K562 (cell line): ENCODE measurements at regions not wholly inside any gene's neighbourhood (a gene's known extent, or its start where the extent isn't known, plus 50 kb on each side); places are given as distances from the start of the nearest gene placed in this dataset.

Source experiments
- ATAC-seq: fragments of 200-7000 bp; cut with Tn5 transposase; 3 replicates; pipeline ENCODE4 v1.9.1; 2020; ENCODE audit warnings: moderate library complexity
- BruUV-seq: library from RNA; stranded (reverse); fragments of 400-500 nt; replicated peaks from 2 replicates; lab custom pipeline; 2021; lab: Mats Ljungman, UMichigan
- CTCF ChIA-PET: fragments of 300-600 bp; formaldehyde crosslinking; extraction: SDS; loops from one replicate; lab custom pipeline; 2021; ENCODE audit warnings: low intra/inter-chr PET ratio; lab: Yijun Ruan, JAX
- POLR2A ChIA-PET: fragments of 300-600, 350-650 bp; sonication (Branson Sonifier 250); formaldehyde crosslinking; extraction: SDS; loops from one replicate; lab custom pipeline; 2021; ENCODE audit warnings: antibody characterized with exemption, inconsistent platforms; lab: Yijun Ruan, JAX
- DNase-seq, 4 experiments: peaks; one replicate each; pipeline versions ENCODE4 v3.0.0 to v3.0.0-alpha.2; 2011 to 2018; ENCODE audit warnings: low spot score in 3 of 4, mixed read lengths in 3 of 4; ENCODE audit errors: extremely low read depth in 1 of 4
- FAIRE-seq: peaks from 2 replicates; lab custom pipeline; 2011; peaks lifted over from hg19 to GRCh38; lab: Jason Lieb, UNC
- H2AFZ ChIP-seq: 2 replicates; pipeline ENCODE4 v1.6.0; 2011; ENCODE audit warnings: low read depth, low read length, control low read depth, inconsistent platforms
- H3K27ac ChIP-seq: fragments of 200-600 bp; 3 replicates; pipeline ENCODE4 v1.8.0; 2011; ENCODE audit warnings: low read depth, mild to moderate bottlenecking, control low read depth, inconsistent platforms, low read length, moderate library complexity, mixed read lengths; ENCODE audit errors: extremely low read depth
- H3K27me3 ChIP-seq, 2 experiments: fragments of 300-600 bp in 1 of 2; 2 replicates in 1 of 2; 3 replicates in 1 of 2; pipeline versions ENCODE4 v1.6.0 to v1.8.0; 2011; ENCODE audit warnings: inconsistent platforms in 2 of 2, low read length in 2 of 2, mild to moderate bottlenecking in 1 of 2, mixed read lengths in 1 of 2, moderate library complexity in 1 of 2; ENCODE audit not compliant: control insufficient read depth in 2 of 2, insufficient read depth in 2 of 2
- H3K36me3 ChIP-seq: fragments of 300-600 bp; 3 replicates; pipeline ENCODE4 v1.8.0; 2011; ENCODE audit warnings: mild to moderate bottlenecking, low read length, inconsistent platforms; ENCODE audit not compliant: control insufficient read depth, insufficient read depth
- H3K4me1 ChIP-seq, 2 experiments: fragments of 200-600 bp in 1 of 2; replicated peaks in 1 of 2; 2 replicates in 1 of 2; 3 replicates in 1 of 2; pipeline versions ENCODE4 v1.5.1 to v1.8.0; 2011; ENCODE audit warnings: inconsistent platforms in 2 of 2, low read length in 2 of 2, mild to moderate bottlenecking in 1 of 2, mixed read lengths in 1 of 2, moderate library complexity in 1 of 2; ENCODE audit not compliant: control insufficient read depth in 2 of 2, insufficient read depth in 2 of 2
- H3K4me2 ChIP-seq: 2 replicates; pipeline ENCODE4 v1.6.1; 2011; ENCODE audit warnings: low read length, control low read depth, inconsistent platforms, mixed read lengths; ENCODE audit not compliant: insufficient read depth
- H3K4me3 ChIP-seq: fragments of 200-600 bp; sonication (generic), shearing (Covaris generic); 2 replicates; pipeline ENCODE4 v1.5.1; 2016; ENCODE audit warnings: control low read depth, inconsistent platforms
- H3K79me2 ChIP-seq: fragments of 200-600 bp; 3 replicates; pipeline ENCODE4 v1.8.0; 2011; ENCODE audit warnings: low read length, inconsistent platforms; ENCODE audit not compliant: control insufficient read depth, insufficient read depth
- H3K9ac ChIP-seq, 2 experiments: 2 replicates each; pipeline versions ENCODE4 v1.6.0 to v1.6.1; 2011; ENCODE audit warnings: low read depth in 2 of 2, low read length in 2 of 2, control low read depth in 1 of 2, inconsistent platforms in 1 of 2, mild to moderate bottlenecking in 1 of 2, mixed read lengths in 1 of 2; ENCODE audit not compliant: insufficient read depth in 1 of 2
- H3K9me1 ChIP-seq: one replicate; pipeline ENCODE4 v1.6.0; 2011; ENCODE audit warnings: inconsistent platforms, mild to moderate bottlenecking, low read length, moderate library complexity; ENCODE audit not compliant: control insufficient read depth, insufficient read depth
- H3K9me3 ChIP-seq: replicated peaks from 2 replicates; pipeline ENCODE4 v1.5.1; 2011; ENCODE audit warnings: low read depth, low read length, inconsistent platforms; ENCODE audit not compliant: control insufficient read depth, insufficient read depth
- H4K20me1 ChIP-seq: replicated peaks from 2 replicates; pipeline ENCODE4 v1.6.1; 2011; ENCODE audit warnings: low read length, inconsistent platforms, mixed read lengths; ENCODE audit not compliant: control insufficient read depth, insufficient read depth
- CSDE1 ChIP-seq, 2 experiments: fragments of 450-650 bp; IDR thresholded peaks; 2 replicates each; pipeline ENCODE4 v1.6.1; 2016; ENCODE audit warnings: mild to moderate bottlenecking in 1 of 2
- KDM5B ChIP-seq: fragments of 200-600 bp; sonication (generic); IDR thresholded peaks from 2 replicates; pipeline ENCODE4 v1.6.1; 2012; ENCODE audit warnings: low read depth, mild to moderate bottlenecking, moderate library complexity, low read length, control low read depth, inconsistent platforms; ENCODE audit not compliant: insufficient replicate concordance
- MEIS2 ChIP-seq: fragments of 450-650 bp; IDR thresholded peaks from 2 replicates; pipeline ENCODE4 v1.6.1; 2014; ENCODE audit warnings: mild to moderate bottlenecking; ENCODE audit not compliant: partially characterized antibody
- RBM34 ChIP-seq: fragments of 200-400 bp; formaldehyde crosslinking; IDR thresholded peaks from 2 replicates; pipeline ENCODE4 v1.6.1; 2018; ENCODE audit warnings: low read length, borderline replicate concordance; ENCODE audit not compliant: insufficient read depth
- SMAD3 ChIP-seq: fragments of 450-650 bp; formaldehyde crosslinking; conservative IDR thresholded peaks from 2 replicates; pipeline ENCODE4 v1.4.0; 2020; ENCODE audit warnings: mild to moderate bottlenecking
- SRSF7 ChIP-seq: fragments of 200-400 bp; formaldehyde crosslinking; optimal IDR thresholded peaks from 2 replicates; pipeline ENCODE3; 2017; ENCODE audit warnings: mild to moderate bottlenecking, low read depth, low read length
- TOE1 ChIP-seq, 2 experiments: fragments of 450-650 bp in 1 of 2; sonication (generic) in 1 of 2; formaldehyde crosslinking in 1 of 2; IDR thresholded peaks; 2 replicates each; pipeline versions ENCODE4 v1.7.1 to v1.8.0; 2016 to 2022; ENCODE audit warnings: borderline replicate concordance in 2 of 2, mild to moderate bottlenecking in 2 of 2, antibody characterized with exemption in 1 of 2, inconsistent platforms in 1 of 2, low read depth in 1 of 2, missing genetic modification reagents in 1 of 2, moderate library complexity in 1 of 2
- WGBS: fragments of 100-300 bp; shearing (Covaris generic); methylation state at CpG from one replicate; pipeline ENCODE4 v1.1.6; 2016; ENCODE audit warnings: low coverage, mixed read lengths; ENCODE audit not compliant: insufficient coverage; ENCODE audit errors: missing lambda C conversion rate; 5-methylcytosine and 5-hydroxymethylcytosine counted together
- in situ Hi-C: fragments of 300-500 bp; cut with MboI; formaldehyde crosslinking; loops from 4 replicates; pipeline ENCODE4 v1.15.0; 2018; ENCODE audit warnings: inconsistent platforms, mixed read lengths
- intact Hi-C: fragments of 100-400 bp; cut with micrococcal nuclease; formaldehyde crosslinking; loops from 2 replicates; pipeline ENCODE4 v1.14.2; 2022

DNA sequence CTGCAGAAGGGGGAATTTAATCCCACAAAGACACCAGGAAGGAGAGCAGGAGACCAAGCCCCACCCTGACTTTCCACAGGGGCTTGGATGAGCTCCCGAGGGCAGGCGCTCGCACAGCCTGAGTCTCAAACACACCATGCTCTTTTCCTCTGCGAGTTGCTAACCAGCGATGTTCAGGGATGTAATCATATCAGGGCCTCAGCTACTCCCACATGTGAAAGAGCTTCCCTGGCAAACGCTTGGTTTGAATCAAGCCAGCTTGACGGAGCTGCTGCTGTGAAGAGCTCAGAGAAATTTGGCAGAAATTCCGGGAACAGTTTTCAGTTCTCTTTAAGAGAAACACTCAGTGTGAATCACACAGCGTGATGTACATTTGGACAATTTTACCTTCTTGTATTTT is 385.8 kb downstream of the GALR1 start:
- no peaks in the 10 kb centered on the region for H3K79me2 ChIP-seq
- H3K4me3 ChIP-seq, result no peak overlapping the region
- H3K9ac ChIP-seq, result no peak overlapping the region
- ChIA-PET POLR2A (interaction anchor here (0.8 kb wide), 1 partner anchor 9 kb away, joined by 5 read pairs; no protein-coding TSS in a partner anchor), CTCF (no interaction called here)
- in situ Hi-C loops, result no loop called here
- ATAC-seq (no peak), DNase-seq (no peak), FAIRE-seq (no peak)
- intact Hi-C loops, result no loop called here
- H3K36me3 ChIP-seq, result no peaks in the 10 kb centered on the region
- no peak for TF ChIP-seq RBM34
- TF ChIP-seq CSDE1 (IDR thresholded peaks at IDR 0.05), result no peak
- TF ChIP-seq SRSF7, result no peak
- no peak for TF ChIP-seq MEIS2
- TF ChIP-seq KDM5B, result no peak
- TF ChIP-seq TOE1 (IDR thresholded peaks at IDR 0.05; ENCODE audit: borderline replicate concordance), result no peak
- TF ChIP-seq TOE1 (CRISPR knock-in tag; IDR thresholded peaks at IDR 0.05; ENCODE audit: borderline replicate concordance, low read depth), result no peak
- TF ChIP-seq SMAD3, result no peak
- no peak overlapping the region for H3K27ac ChIP-seq
- no peaks in the 10 kb centered on the region for H3K9me3 ChIP-seq
- no peaks in the 10 kb centered on the region for H3K4me1 ChIP-seq
- H3K27me3 ChIP-seq, result no peaks in the 10 kb centered on the region
- H3K9me1 ChIP-seq, result no peaks in the 10 kb centered on the region
- WGBS, result under 1% methylated on average over 9 of the region's 9 CpGs
- no peak overlapping the region for H3K4me2 ChIP-seq
- H2AFZ ChIP-seq, result no peak overlapping the region
- H4K20me1 ChIP-seq, result no peaks in the 10 kb centered on the region
- no TSS peak for BruUV-seq
